Activated T-cell treated with anti-CD3 and anti-CD28 coated beads, Interleukin-2, amount 50 U/mL, for 4 hours (primary cell): ENCODE measurements at regions not wholly inside any gene's neighbourhood (a gene's known extent, or its start where the extent isn't known, plus 50 kb on each side); places are given as distances from the start of the nearest gene placed in this dataset.

Experiments used
- ATAC-seq, 2 donors: fragments of 200-7000 bp; cut with Tn5 transposase; one replicate each; pipeline ENCODE4 v1.10.0; 2021
- DNase-seq: peaks from one replicate; pipeline ENCODE4 v3.0.0-alpha.2; 2020
- H3K27me3 Mint-ChIP-seq: one replicate; pipeline ENCODE4 v1.8.0; 2021; ENCODE audit warnings: low read depth, mixed read lengths
- H3K36me3 Mint-ChIP-seq: one replicate; pipeline ENCODE4 v1.8.0; 2022; ENCODE audit warnings: mixed read lengths; ENCODE audit not compliant: insufficient read depth
- H3K4me1 Mint-ChIP-seq: one replicate; pipeline ENCODE4 v1.8.0; 2021; ENCODE audit warnings: low read depth, mixed read lengths
- H3K4me3 Mint-ChIP-seq: one replicate; pipeline ENCODE4 v1.8.0; 2021; ENCODE audit warnings: mild to moderate bottlenecking, moderate library complexity, mixed read lengths
- H3K9me3 Mint-ChIP-seq: one replicate; pipeline ENCODE4 v1.8.0; 2021; ENCODE audit warnings: mixed read lengths

- ATAC-seq: no peak
- no peaks in the 10 kb centered on the region for H3K9me3 Mint-ChIP-seq
- H3K4me1 Mint-ChIP-seq: no peaks in the 10 kb centered on the region
- H3K27me3 Mint-ChIP-seq: peaks cover 20% of the 10 kb centered on the region
- no peaks in the 10 kb centered on the region for H3K36me3 Mint-ChIP-seq
- no peak for DNase-seq
- no peak overlapping the region for H3K4me3 Mint-ChIP-seq
These were observed 255.7 kb downstream of the BUD13 start for GRCh38 chr11:116517077-116517476.

- Mint-ChIP-seq H3K9me3 (no peaks in the 10 kb centered on the region), H3K27me3 (peaks cover 20% of the 10 kb centered on the region), H3K4me1 (no peaks in the 10 kb centered on the region), H3K36me3 (no peaks in the 10 kb centered on the region), H3K4me3 (no peak overlapping the region)
- ATAC-seq (no peak), DNase-seq (no peak)
These were observed 257.1 kb downstream of the BUD13 start for GRCh38 chr11:116515664-116516184.

GRCh38 chr11:116513894-116514293, 258.9 kb downstream of the BUD13 start:
- Mint-ChIP-seq H3K27me3 (peaks cover 18% of the 10 kb centered on the region), H3K4me1 (no peaks in the 10 kb centered on the region), H3K4me3 (no peak overlapping the region), H3K9me3 (no peaks in the 10 kb centered on the region), H3K36me3 (no peaks in the 10 kb centered on the region)
- no peak for ATAC-seq
- DNase-seq: no peak

GRCh38 chr11:116513278-116513823, 259.4 kb downstream of the BUD13 start:
- DNase-seq (no peak), ATAC-seq (no peak)
- peaks cover 19% of the 10 kb centered on the region for H3K27me3 Mint-ChIP-seq
- no peak overlapping the region for H3K4me3 Mint-ChIP-seq
- H3K9me3 Mint-ChIP-seq: no peaks in the 10 kb centered on the region
- H3K36me3 Mint-ChIP-seq: no peaks in the 10 kb centered on the region
- H3K4me1 Mint-ChIP-seq: no peaks in the 10 kb centered on the region

GRCh38 chr11:116512841-116513240, 259.9 kb downstream of the BUD13 start:
- H3K9me3 Mint-ChIP-seq: no peaks in the 10 kb centered on the region
- H3K36me3 Mint-ChIP-seq: no peaks in the 10 kb centered on the region
- ATAC-seq (no peak), DNase-seq (no peak)
- H3K4me1 Mint-ChIP-seq: no peaks in the 10 kb centered on the region
- H3K27me3 Mint-ChIP-seq: peaks cover 19% of the 10 kb centered on the region
- H3K4me3 Mint-ChIP-seq: no peak overlapping the region

GRCh38 chr11:116511684-116512083, 261.1 kb downstream of the BUD13 start:
- Mint-ChIP-seq H3K9me3 (no peaks in the 10 kb centered on the region), H3K36me3 (no peaks in the 10 kb centered on the region), H3K27me3 (peaks cover 22% of the 10 kb centered on the region), H3K4me1 (no peaks in the 10 kb centered on the region), H3K4me3 (no peak overlapping the region)
- ATAC-seq: no peak
- no peak for DNase-seq

- Mint-ChIP-seq H3K4me1 (no peaks in the 10 kb centered on the region), H3K27me3 (peaks cover 24% of the 10 kb centered on the region), H3K36me3 (no peaks in the 10 kb centered on the region), H3K4me3 (no peak overlapping the region), H3K9me3 (no peaks in the 10 kb centered on the region)
- ATAC-seq: no peak
- DNase-seq: no peak
These were observed 261.7 kb downstream of the BUD13 start for GRCh38 chr11:116510886-116511650.

GRCh38 chr11:116510166-116510565, 262.6 kb downstream of the BUD13 start:
- no peak for DNase-seq
- Mint-ChIP-seq H3K36me3 (no peaks in the 10 kb centered on the region), H3K4me3 (no peak overlapping the region), H3K4me1 (no peaks in the 10 kb centered on the region), H3K9me3 (no peaks in the 10 kb centered on the region), H3K27me3 (peaks cover 26% of the 10 kb centered on the region)
- ATAC-seq: no peak

GRCh38 chr11:116509551-116509950, 263.2 kb downstream of the BUD13 start:
- H3K9me3 Mint-ChIP-seq: no peaks in the 10 kb centered on the region
- H3K27me3 Mint-ChIP-seq: peaks cover 29% of the 10 kb centered on the region
- no peaks in the 10 kb centered on the region for H3K36me3 Mint-ChIP-seq
- no peak for ATAC-seq
- H3K4me3 Mint-ChIP-seq: no peak overlapping the region
- DNase-seq: no peak
- no peaks in the 10 kb centered on the region for H3K4me1 Mint-ChIP-seq

GRCh38 chr11:116507849-116508695, 264.7 kb downstream of the BUD13 start:
- H3K36me3 Mint-ChIP-seq: no peaks in the 10 kb centered on the region
- ATAC-seq: no peak
- no peak overlapping the region for H3K4me3 Mint-ChIP-seq
- no peaks in the 10 kb centered on the region for H3K9me3 Mint-ChIP-seq
- no peaks in the 10 kb centered on the region for H3K4me1 Mint-ChIP-seq
- H3K27me3 Mint-ChIP-seq: peaks cover 32% of the 10 kb centered on the region
- DNase-seq: no peak

- Mint-ChIP-seq H3K27me3 (peaks cover 38% of the 10 kb centered on the region), H3K9me3 (no peaks in the 10 kb centered on the region), H3K4me1 (no peaks in the 10 kb centered on the region), H3K4me3 (no peak overlapping the region), H3K36me3 (no peaks in the 10 kb centered on the region)
- DNase-seq: no peak
- ATAC-seq: no peak
These were observed 265.8 kb downstream of the BUD13 start for GRCh38 chr11:116507016-116507415.

GRCh38 chr11:116506263-116506825, 266.4 kb downstream of the BUD13 start:
- Mint-ChIP-seq H3K4me3 (no peak overlapping the region), H3K9me3 (no peaks in the 10 kb centered on the region), H3K27me3 (peaks cover 44% of the 10 kb centered on the region), H3K4me1 (no peaks in the 10 kb centered on the region), H3K36me3 (no peaks in the 10 kb centered on the region)
- ATAC-seq (no peak), DNase-seq (no peak)

- H3K4me1 Mint-ChIP-seq: no peaks in the 10 kb centered on the region
- no peak overlapping the region for H3K4me3 Mint-ChIP-seq
- no peaks in the 10 kb centered on the region for H3K36me3 Mint-ChIP-seq
- H3K9me3 Mint-ChIP-seq: no peaks in the 10 kb centered on the region
- DNase-seq (no peak), ATAC-seq (no peak)
- H3K27me3 Mint-ChIP-seq: peaks cover 50% of the 10 kb centered on the region
These were observed 267.2 kb downstream of the BUD13 start for GRCh38 chr11:116505298-116506262.
